Keratinocyte (primary cell): ENCODE measurements at regions not wholly inside any gene's neighbourhood (a gene's known extent, or its start where the extent isn't known, plus 50 kb on each side); places are given as distances from the start of the nearest gene placed in this dataset.

Source experiments
- DNase-seq: peaks from one replicate; pipeline ENCODE4 v3.0.0-alpha.2; 2011; ENCODE audit warnings: low read depth, missing footprints, low spot score
- FAIRE-seq: peaks from 2 replicates; lab custom pipeline; 2011; peaks lifted over from hg19 to GRCh38; lab: Jason Lieb, UNC
- H2AFZ ChIP-seq: 2 replicates; pipeline ENCODE4 v1.6.0; 2012; ENCODE audit warnings: low read length, control low read depth, inconsistent platforms; ENCODE audit not compliant: control insufficient read depth
- H3K27ac ChIP-seq: 2 replicates; pipeline ENCODE4 v1.5.1; 2011; ENCODE audit warnings: low read length; ENCODE audit not compliant: control insufficient read depth, insufficient read depth
- H3K27me3 ChIP-seq: 3 replicates; pipeline ENCODE4 v1.6.0; 2011; ENCODE audit warnings: low read length; ENCODE audit not compliant: control insufficient read depth, insufficient read depth; ENCODE audit errors: extremely low read depth
- H3K36me3 ChIP-seq, 2 experiments: 2 replicates in 1 of 2; 3 replicates in 1 of 2; pipeline ENCODE4 v1.5.1; 2011; ENCODE audit warnings: low read length in 2 of 2, mild to moderate bottlenecking in 1 of 2; ENCODE audit not compliant: control insufficient read depth in 2 of 2, insufficient read depth in 2 of 2; ENCODE audit errors: extremely low read depth in 1 of 2
- H3K4me1 ChIP-seq: 3 replicates; pipeline ENCODE4 v1.5.1; 2011; ENCODE audit warnings: low read length; ENCODE audit not compliant: control insufficient read depth, insufficient read depth; ENCODE audit errors: extremely low read depth
- H3K4me2 ChIP-seq: 3 replicates; pipeline ENCODE4 v1.6.0; 2011; ENCODE audit warnings: low read depth, low read length; ENCODE audit not compliant: control insufficient read depth, insufficient read depth; ENCODE audit errors: extremely low read depth
- H3K4me3 ChIP-seq, 3 experiments: fragments of 200-600 bp in 1 of 3; sonication (generic) in 1 of 3; 2 replicates in 2 of 3; 3 replicates in 1 of 3; pipeline ENCODE4 v1.5.1; 2011 to 2016; ENCODE audit warnings: low read length in 3 of 3, mild to moderate bottlenecking in 3 of 3, control low read depth in 2 of 3, inconsistent platforms in 1 of 3, low read depth in 1 of 3, mixed read lengths in 1 of 3, mixed run types in 1 of 3, moderate library complexity in 1 of 3; ENCODE audit not compliant: control insufficient read depth in 2 of 3, insufficient read depth in 2 of 3; ENCODE audit errors: extremely low read depth in 1 of 3
- H3K79me2 ChIP-seq: 2 replicates; pipeline ENCODE4 v1.6.0; 2012; ENCODE audit warnings: low read length; ENCODE audit not compliant: control insufficient read depth, insufficient read depth
- H3K9ac ChIP-seq: 3 replicates; pipeline ENCODE4 v1.6.0; 2011; ENCODE audit warnings: low read length; ENCODE audit not compliant: control insufficient read depth, insufficient read depth; ENCODE audit errors: extremely low read depth
- H3K9me1 ChIP-seq: 3 replicates; pipeline ENCODE4 v1.6.0; 2011; ENCODE audit warnings: low read length; ENCODE audit not compliant: control insufficient read depth, insufficient read depth; ENCODE audit errors: extremely low read depth
- H3K9me3 ChIP-seq: 2 replicates; pipeline ENCODE4 v1.5.1; 2012; ENCODE audit warnings: low read depth, low read length; ENCODE audit not compliant: control insufficient read depth
- H4K20me1 ChIP-seq: 3 replicates; pipeline ENCODE4 v1.6.0; 2011; ENCODE audit warnings: low read length; ENCODE audit not compliant: control insufficient read depth, insufficient read depth; ENCODE audit errors: extremely low read depth
- EZH2 ChIP-seq: IDR thresholded peaks from one replicate; pipeline ENCODE4 v1.6.1; 2012; ENCODE audit warnings: inconsistent platforms, mild to moderate bottlenecking, low read length, moderate library complexity
- dilution Hi-C: fragments of 300-500 bp; cut with MboI; formaldehyde crosslinking; loops from one replicate; pipeline ENCODE4 v1.7.0; 2020; ENCODE audit warnings: low sequenced_read_pairs; ENCODE audit not compliant: extremely low pct_ligation_motif_present
- TF ChIP-seq, protein P1 (sequence below), 3 experiments: IDR thresholded peaks in 1 of 3; conservative IDR thresholded peaks in 1 of 3; optimal IDR thresholded peaks in 1 of 3; 2 replicates in 2 of 3; 3 replicates in 1 of 3; pipeline versions ENCODE3 to v1.5.1; 2011; ENCODE audit warnings: low read length in 3 of 3, mild to moderate bottlenecking in 3 of 3, moderate library complexity in 2 of 3, control low read depth in 1 of 3, inconsistent platforms in 1 of 3; ENCODE audit not compliant: insufficient read depth in 2 of 3; ENCODE audit errors: extremely low read depth in 1 of 3

DNA sequence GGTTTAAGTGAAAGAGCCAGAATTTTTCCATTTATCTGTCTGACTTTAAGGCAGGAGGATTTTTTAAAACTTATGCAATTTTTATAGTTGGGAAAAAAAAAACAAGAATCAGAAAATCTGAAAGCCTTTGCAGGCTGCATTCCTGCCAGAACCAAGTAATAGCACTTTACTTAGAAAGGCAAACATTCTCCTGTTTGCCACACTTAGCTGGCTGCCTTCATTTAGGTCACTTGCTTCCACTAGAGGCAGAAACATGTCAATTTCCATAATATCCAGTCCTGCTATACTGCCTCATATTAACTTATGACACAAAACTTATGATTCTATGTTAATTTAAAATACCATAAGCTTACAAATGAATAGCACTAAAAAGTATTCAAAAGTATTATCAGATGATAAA lies 425.8 kb downstream of the FRK start:
- Histone ChIP-seq H3K9me3 (no peaks in the 10 kb centered on the region), H3K4me2 (no peak overlapping the region), H2AFZ (no peak overlapping the region), H4K20me1 (no peaks in the 10 kb centered on the region), H3K9me1 (no peaks in the 10 kb centered on the region), H3K27ac (no peak overlapping the region), H3K36me3 (no peaks in the 10 kb centered on the region), H3K4me1 (no peaks in the 10 kb centered on the region), H3K27me3 (no peaks in the 10 kb centered on the region), H3K9ac (no peak overlapping the region), H3K79me2 (no peaks in the 10 kb centered on the region), H3K4me3 (no peak overlapping the region)
- FAIRE-seq: no peak
- dilution Hi-C loops: no loop called here
- DNase-seq: no peak
- TF ChIP-seq, protein P1, sequence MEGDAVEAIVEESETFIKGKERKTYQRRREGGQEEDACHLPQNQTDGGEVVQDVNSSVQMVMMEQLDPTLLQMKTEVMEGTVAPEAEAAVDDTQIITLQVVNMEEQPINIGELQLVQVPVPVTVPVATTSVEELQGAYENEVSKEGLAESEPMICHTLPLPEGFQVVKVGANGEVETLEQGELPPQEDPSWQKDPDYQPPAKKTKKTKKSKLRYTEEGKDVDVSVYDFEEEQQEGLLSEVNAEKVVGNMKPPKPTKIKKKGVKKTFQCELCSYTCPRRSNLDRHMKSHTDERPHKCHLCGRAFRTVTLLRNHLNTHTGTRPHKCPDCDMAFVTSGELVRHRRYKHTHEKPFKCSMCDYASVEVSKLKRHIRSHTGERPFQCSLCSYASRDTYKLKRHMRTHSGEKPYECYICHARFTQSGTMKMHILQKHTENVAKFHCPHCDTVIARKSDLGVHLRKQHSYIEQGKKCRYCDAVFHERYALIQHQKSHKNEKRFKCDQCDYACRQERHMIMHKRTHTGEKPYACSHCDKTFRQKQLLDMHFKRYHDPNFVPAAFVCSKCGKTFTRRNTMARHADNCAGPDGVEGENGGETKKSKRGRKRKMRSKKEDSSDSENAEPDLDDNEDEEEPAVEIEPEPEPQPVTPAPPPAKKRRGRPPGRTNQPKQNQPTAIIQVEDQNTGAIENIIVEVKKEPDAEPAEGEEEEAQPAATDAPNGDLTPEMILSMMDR (optimal IDR thresholded peaks at IDR 0.05 in 1 of 3, IDR thresholded peaks at IDR 0.05 in 1 of 3, conservative IDR thresholded peaks at IDR 0.05 in 1 of 3; ENCODE audit: extremely low read depth in 1 of 3, insufficient read depth in 2 of 3, low read length in 3 of 3): no peak
- TF ChIP-seq EZH2: no peak

DNA sequence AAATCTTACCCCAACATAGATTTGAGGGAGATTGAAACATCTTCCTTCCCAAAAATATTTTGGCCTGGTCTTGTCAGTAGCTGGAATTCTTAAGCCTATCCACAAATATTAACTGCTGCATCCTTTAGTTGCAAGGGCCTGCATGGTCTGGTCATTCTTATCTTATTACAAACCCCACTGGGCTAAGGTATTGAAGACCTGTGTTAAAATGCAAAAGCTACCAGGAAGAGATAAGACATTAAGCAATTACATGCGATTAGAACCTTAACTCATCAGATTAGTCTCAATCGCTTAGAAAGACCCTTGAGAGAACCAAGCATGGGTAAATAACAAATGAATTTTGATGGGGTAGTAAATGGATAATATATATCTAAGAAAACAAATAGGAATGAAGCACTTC lies 426.6 kb downstream of the FRK start:
- H3K27ac ChIP-seq: no peak overlapping the region
- dilution Hi-C loops: no loop called here
- TF ChIP-seq, protein P1 (optimal IDR thresholded peaks at IDR 0.05 in 1 of 3, IDR thresholded peaks at IDR 0.05 in 1 of 3, conservative IDR thresholded peaks at IDR 0.05 in 1 of 3; ENCODE audit: extremely low read depth in 1 of 3, insufficient read depth in 2 of 3, low read length in 3 of 3): no peak
- TF ChIP-seq EZH2: no peak
- no peaks in the 10 kb centered on the region for H3K9me1 ChIP-seq
- H3K4me3 ChIP-seq: no peak overlapping the region
- no peak overlapping the region for H2AFZ ChIP-seq
- H3K79me2 ChIP-seq: no peaks in the 10 kb centered on the region
- no peak overlapping the region for H3K4me2 ChIP-seq
- no peaks in the 10 kb centered on the region for H3K27me3 ChIP-seq
- no peaks in the 10 kb centered on the region for H3K9me3 ChIP-seq
- no peaks in the 10 kb centered on the region for H3K4me1 ChIP-seq
- no peaks in the 10 kb centered on the region for H4K20me1 ChIP-seq
- no peaks in the 10 kb centered on the region for H3K36me3 ChIP-seq
- no peak for FAIRE-seq
- no peak overlapping the region for H3K9ac ChIP-seq
- no peak for DNase-seq
